ENCODE measurements at regions not wholly inside any gene's neighbourhood (a gene's known extent, or its start where the extent isn't known, plus 50 kb on each side); places are given as distances from the start of the nearest gene placed in this dataset.
A peak's percentile ranks its signal among the peaks of the same experiment; 100 is the strongest.

DNA sequence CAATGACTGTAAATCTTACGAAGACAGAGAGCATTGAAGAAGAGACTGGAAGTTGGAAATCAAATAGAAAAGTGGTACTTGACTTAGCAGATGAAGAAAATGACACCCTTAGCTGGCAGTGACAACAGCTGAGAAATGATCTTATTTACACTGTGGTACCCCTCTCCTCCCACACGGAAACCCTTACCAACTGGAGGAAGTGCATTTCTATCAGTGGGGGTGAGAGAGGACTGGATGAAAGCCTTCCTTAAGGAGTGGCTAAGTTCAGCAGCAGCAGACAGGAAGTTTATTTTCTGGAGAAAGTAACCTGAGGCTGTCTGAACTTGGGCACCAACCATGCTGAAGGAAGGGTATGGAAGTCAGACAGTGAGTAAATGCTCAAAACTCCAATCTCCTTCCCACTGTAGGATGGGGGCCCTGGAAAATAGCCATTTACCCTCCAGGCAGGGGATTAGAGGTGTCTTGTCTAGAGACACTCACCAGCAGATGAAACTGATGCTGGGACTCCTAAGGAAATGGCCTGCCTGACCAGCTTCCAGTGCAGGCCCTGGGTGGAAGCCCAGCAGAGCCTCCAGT is 160.2 kb upstream of the NCK2 start:
- no peaks in the 10 kb centered on the region for H3K79me2 ChIP-seq (ENCODE audit: control insufficient read depth, insufficient read depth, low read length)
- no peak for FAIRE-seq
- H2AFZ ChIP-seq (ENCODE audit: control insufficient read depth, low read length), result peak overlapping the region; percentile 30
- dilution Hi-C loops (cut with MboI; ENCODE audit: extremely low pct_ligation_motif_present, low sequenced_read_pairs), result no loop called here
- no peaks in the 10 kb centered on the region for H3K9me1 ChIP-seq (ENCODE audit: control insufficient read depth, extremely low read depth, insufficient read depth, low read length)
- H3K9me3 ChIP-seq (ENCODE audit: control insufficient read depth, low read depth, low read length), result no peaks in the 10 kb centered on the region
- H3K27ac ChIP-seq (ENCODE audit: control insufficient read depth, insufficient read depth, low read length), result no peak overlapping the region
- DNase-seq (ENCODE audit: low read depth, low spot score), result no peak
- no peaks in the 10 kb centered on the region for H3K36me3 ChIP-seq (ENCODE audit: control insufficient read depth in 2 of 2, extremely low read depth in 1 of 2, insufficient read depth in 2 of 2, low read length in 2 of 2)
- TF ChIP-seq, protein P1, sequence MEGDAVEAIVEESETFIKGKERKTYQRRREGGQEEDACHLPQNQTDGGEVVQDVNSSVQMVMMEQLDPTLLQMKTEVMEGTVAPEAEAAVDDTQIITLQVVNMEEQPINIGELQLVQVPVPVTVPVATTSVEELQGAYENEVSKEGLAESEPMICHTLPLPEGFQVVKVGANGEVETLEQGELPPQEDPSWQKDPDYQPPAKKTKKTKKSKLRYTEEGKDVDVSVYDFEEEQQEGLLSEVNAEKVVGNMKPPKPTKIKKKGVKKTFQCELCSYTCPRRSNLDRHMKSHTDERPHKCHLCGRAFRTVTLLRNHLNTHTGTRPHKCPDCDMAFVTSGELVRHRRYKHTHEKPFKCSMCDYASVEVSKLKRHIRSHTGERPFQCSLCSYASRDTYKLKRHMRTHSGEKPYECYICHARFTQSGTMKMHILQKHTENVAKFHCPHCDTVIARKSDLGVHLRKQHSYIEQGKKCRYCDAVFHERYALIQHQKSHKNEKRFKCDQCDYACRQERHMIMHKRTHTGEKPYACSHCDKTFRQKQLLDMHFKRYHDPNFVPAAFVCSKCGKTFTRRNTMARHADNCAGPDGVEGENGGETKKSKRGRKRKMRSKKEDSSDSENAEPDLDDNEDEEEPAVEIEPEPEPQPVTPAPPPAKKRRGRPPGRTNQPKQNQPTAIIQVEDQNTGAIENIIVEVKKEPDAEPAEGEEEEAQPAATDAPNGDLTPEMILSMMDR (optimal IDR thresholded peaks at IDR 0.05 in 1 of 3, IDR thresholded peaks at IDR 0.05 in 1 of 3, conservative IDR thresholded peaks at IDR 0.05 in 1 of 3; ENCODE audit: extremely low read depth in 1 of 3, insufficient read depth in 2 of 3, low read length in 3 of 3), result no peak
- no peak for TF ChIP-seq EZH2 (IDR thresholded peaks at IDR 0.05; ENCODE audit: low read length)
- H3K4me1 ChIP-seq (ENCODE audit: control insufficient read depth, extremely low read depth, insufficient read depth, low read length), result peaks cover 5% of the 10 kb centered on the region
- no peaks in the 10 kb centered on the region for H3K27me3 ChIP-seq (ENCODE audit: control insufficient read depth, extremely low read depth, insufficient read depth, low read length)
- no peak overlapping the region for H3K4me2 ChIP-seq (ENCODE audit: control insufficient read depth, extremely low read depth, insufficient read depth, low read depth, low read length)
- no peaks in the 10 kb centered on the region for H4K20me1 ChIP-seq (ENCODE audit: control insufficient read depth, extremely low read depth, insufficient read depth, low read length)
- no peak overlapping the region for H3K9ac ChIP-seq (ENCODE audit: control insufficient read depth, extremely low read depth, insufficient read depth, low read length)
- H3K4me3 ChIP-seq (ENCODE audit: control insufficient read depth in 2 of 3, extremely low read depth in 1 of 3, insufficient read depth in 2 of 3, low read depth in 1 of 3, low read length in 3 of 3), result no peak overlapping the region

DNA sequence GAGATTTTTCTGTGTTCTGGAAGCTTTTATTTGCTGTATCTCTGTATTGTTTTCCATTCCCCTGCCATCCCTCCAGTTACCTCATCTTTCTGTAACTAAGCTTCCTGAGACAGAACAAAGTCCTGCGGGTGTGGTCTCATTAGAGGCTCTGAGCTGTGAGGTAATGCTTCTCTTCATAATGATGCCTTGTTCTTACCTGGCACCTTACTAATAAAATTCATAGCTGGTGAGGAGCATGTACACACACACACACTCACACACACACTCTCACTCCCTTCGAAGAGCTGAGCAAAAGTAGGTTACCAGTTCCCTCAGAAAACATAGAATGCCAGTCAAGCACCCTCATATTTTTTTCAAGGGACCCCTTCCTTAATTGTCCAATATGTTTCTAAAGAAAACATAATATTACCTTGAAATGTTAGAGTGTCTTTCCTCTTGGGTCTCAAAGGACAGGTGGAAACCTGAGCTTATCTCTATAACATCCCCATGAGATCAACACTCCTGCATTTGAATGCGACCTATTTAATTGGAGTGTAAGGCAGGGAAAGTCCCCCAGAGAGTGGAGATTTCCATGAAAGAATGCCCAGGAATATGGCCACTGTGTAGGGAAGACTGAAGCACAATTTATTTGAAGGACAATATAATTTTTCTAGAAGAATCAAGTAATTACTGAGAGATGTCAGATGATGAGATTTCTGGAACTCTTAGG is 161.6 kb upstream of the NCK2 start:
- Histone ChIP-seq H3K9ac (ENCODE audit: control insufficient read depth, extremely low read depth, insufficient read depth, low read length) (no peak overlapping the region), H2AFZ (ENCODE audit: control insufficient read depth, low read length) (no peak overlapping the region), H3K9me1 (ENCODE audit: control insufficient read depth, extremely low read depth, insufficient read depth, low read length) (no peaks in the 10 kb centered on the region), H3K27me3 (ENCODE audit: control insufficient read depth, extremely low read depth, insufficient read depth, low read length) (no peaks in the 10 kb centered on the region), H3K4me3 (ENCODE audit: control insufficient read depth in 2 of 3, extremely low read depth in 1 of 3, insufficient read depth in 2 of 3, low read depth in 1 of 3, low read length in 3 of 3) (no peak overlapping the region), H3K27ac (ENCODE audit: control insufficient read depth, insufficient read depth, low read length) (no peak overlapping the region), H3K4me2 (ENCODE audit: control insufficient read depth, extremely low read depth, insufficient read depth, low read depth, low read length) (no peak overlapping the region), H3K79me2 (ENCODE audit: control insufficient read depth, insufficient read depth, low read length) (no peaks in the 10 kb centered on the region), H3K4me1 (ENCODE audit: control insufficient read depth, extremely low read depth, insufficient read depth, low read length) (peaks cover 5% of the 10 kb centered on the region), H4K20me1 (ENCODE audit: control insufficient read depth, extremely low read depth, insufficient read depth, low read length) (no peaks in the 10 kb centered on the region), H3K36me3 (ENCODE audit: control insufficient read depth in 2 of 2, extremely low read depth in 1 of 2, insufficient read depth in 2 of 2, low read length in 2 of 2) (no peaks in the 10 kb centered on the region), H3K9me3 (ENCODE audit: control insufficient read depth, low read depth, low read length) (no peaks in the 10 kb centered on the region)
- FAIRE-seq (peak; percentile 79), DNase-seq (ENCODE audit: low read depth, low spot score) (no peak)
- dilution Hi-C loops (cut with MboI; ENCODE audit: extremely low pct_ligation_motif_present, low sequenced_read_pairs), result no loop called here
- TF ChIP-seq, protein P1 (optimal IDR thresholded peaks at IDR 0.05 in 1 of 3, IDR thresholded peaks at IDR 0.05 in 1 of 3, conservative IDR thresholded peaks at IDR 0.05 in 1 of 3; ENCODE audit: extremely low read depth in 1 of 3, insufficient read depth in 2 of 3, low read length in 3 of 3), result no peak
- TF ChIP-seq EZH2 (IDR thresholded peaks at IDR 0.05; ENCODE audit: low read length), result no peak

All from keratinocyte (primary cell).